ENCODE measurements at regions not wholly inside any gene's neighbourhood (a gene's known extent, or its start where the extent isn't known, plus 50 kb on each side); places are given as distances from the start of the nearest gene placed in this dataset.

DNA sequence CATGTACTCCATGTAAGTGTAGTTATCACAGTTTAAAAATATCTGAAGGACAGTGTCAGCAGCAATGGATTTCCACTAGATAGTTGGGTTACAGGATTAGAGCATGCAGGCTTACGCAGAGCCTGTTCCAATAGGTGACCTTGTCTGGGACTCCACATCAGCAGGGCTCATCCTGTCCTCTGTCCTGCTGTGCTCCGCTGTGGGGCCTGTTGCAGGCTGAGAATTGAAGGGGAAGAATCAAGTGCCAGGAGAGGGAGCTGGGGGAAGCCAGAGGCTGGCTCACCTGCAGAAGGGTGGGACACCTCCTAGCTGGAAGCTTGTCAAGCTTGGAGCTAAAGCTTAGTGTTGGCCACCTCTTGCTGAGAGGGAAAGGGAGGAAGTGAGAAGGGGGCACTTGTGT, 62.8 kb downstream of the XCL2 start:
- no peak for TF ChIP-seq CTCF (conservative IDR thresholded peaks at IDR 0.05)
- no peak for TF ChIP-seq ZFX (IDR thresholded peaks at IDR 0.05)
- H3K27ac ChIP-seq: no peak overlapping the region; the same call in 1 of the 2 replicates

- no peak for TF ChIP-seq CTCF (conservative IDR thresholded peaks at IDR 0.05)
- no peak for TF ChIP-seq ZFX (IDR thresholded peaks at IDR 0.05)
- H3K27ac ChIP-seq: no peak overlapping the region
Observed at GRCh38 chr1:168477792-168478191, 66.0 kb downstream of the XCL2 start.

DNA sequence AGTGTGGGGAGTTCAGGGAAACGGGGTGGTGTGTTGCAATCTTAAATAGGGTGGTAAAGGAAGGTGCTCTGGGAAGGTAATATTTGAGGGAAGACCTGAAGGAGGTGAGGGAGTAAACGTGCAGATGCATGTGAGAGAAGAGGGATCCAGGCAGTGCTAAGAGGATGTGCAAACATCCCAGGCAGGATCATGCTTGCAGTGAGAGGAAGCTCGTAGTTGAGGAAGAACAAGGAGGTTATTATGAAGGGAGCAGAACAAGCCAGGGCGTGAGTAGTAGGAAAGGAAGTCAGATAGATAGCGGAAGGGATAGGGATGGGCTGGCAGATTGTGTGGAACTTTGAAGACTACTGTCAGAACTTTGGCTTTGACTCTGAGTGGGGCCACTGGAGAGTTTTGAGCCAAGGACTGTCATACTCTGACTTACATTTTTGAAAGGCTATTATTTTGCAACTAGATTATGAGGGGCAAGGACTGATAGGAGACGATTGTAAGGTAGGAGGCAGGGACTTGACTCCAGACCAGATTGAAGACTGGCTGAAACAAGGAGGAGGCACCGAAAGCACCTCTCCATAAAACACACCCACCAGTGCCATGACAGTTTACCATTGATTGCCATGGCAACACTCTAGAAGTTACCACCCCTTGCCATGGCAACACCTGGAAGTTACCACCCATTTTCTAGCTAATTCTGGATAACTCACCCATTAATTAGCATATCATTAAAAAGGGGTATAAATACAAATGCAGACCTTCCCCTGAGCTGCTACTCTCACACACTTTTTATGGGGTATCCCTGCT, 67.0 kb downstream of the XCL2 start:
- no peak overlapping the region for H3K27ac ChIP-seq
- TF ChIP-seq CTCF (conservative IDR thresholded peaks at IDR 0.05): no peak
- no peak for TF ChIP-seq ZFX (IDR thresholded peaks at IDR 0.05)

GRCh38 chr1:168474322-168474721, 69.5 kb downstream of the XCL2 start:
- TF ChIP-seq ZFX (IDR thresholded peaks at IDR 0.05) (no peak), CTCF (conservative IDR thresholded peaks at IDR 0.05) (no peak)
- no peak overlapping the region for H3K27ac ChIP-seq

DNA sequence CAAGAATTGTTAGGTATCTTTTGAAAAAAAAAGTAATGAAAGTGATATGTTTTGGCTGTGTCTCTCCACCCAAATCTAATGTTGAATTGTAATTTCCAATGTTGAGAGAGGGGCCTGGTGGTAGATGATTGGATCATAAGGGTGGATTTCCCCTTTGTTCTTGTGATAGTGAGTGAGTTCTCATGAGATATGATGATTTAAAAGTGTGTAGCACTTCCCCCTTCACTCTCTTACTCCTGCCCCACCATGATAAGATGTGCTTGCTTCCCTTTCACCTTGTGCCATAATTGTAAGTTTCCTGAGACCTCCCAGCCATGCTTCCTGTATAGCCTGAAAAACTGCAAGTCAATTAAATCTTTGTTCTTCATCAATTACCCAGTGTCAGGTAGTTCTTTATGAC, 70.7 kb downstream of the XCL2 start:
- no peak overlapping the region for H3K27ac ChIP-seq
- no peak for TF ChIP-seq CTCF (conservative IDR thresholded peaks at IDR 0.05)
- no peak for TF ChIP-seq ZFX (IDR thresholded peaks at IDR 0.05)

- TF ChIP-seq CTCF (conservative IDR thresholded peaks at IDR 0.05): no peak
- no peak for TF ChIP-seq ZFX (IDR thresholded peaks at IDR 0.05)
- H3K27ac ChIP-seq: no peak overlapping the region
Observed at GRCh38 chr1:168472223-168472622, 71.6 kb downstream of the XCL2 start.

- TF ChIP-seq ZFX (IDR thresholded peaks at IDR 0.05): no peak
- TF ChIP-seq CTCF (conservative IDR thresholded peaks at IDR 0.05): no peak
- H3K27ac ChIP-seq: no peak overlapping the region
Observed at GRCh38 chr1:168470901-168471431, 72.8 kb downstream of the XCL2 start.

Data from C4-2B (cell line).